ENCODE measurements at regions not wholly inside any gene's neighbourhood (a gene's known extent, or its start where the extent isn't known, plus 50 kb on each side); places are given as distances from the start of the nearest gene placed in this dataset.

GRCh38 chr6:104621396-104621795, 238.3 kb downstream of the HACE1 start:
- no peak for TF ChIP-seq CTCF (IDR thresholded peaks at IDR 0.05)
- TF ChIP-seq EP300 (IDR thresholded peaks at IDR 0.05), result no peak

Data from tibial nerve (tissue), 4 donors.